ENCODE measurements at regions not wholly inside any gene's neighbourhood (a gene's known extent, or its start where the extent isn't known, plus 50 kb on each side); places are given as distances from the start of the nearest gene placed in this dataset.

- H3K4me3 ChIP-seq: no peak overlapping the region
- peak; percentile 48 to 65 for DNase-seq
- H3K4me1 ChIP-seq: peaks cover 0 to 28% (median 19%) of the 10 kb centered on the region in 4 donors
- intact Hi-C loops (cut with DNase I; ENCODE audit: low total_unique reads): no loop called here
- H3K36me3 ChIP-seq: no peaks in the 10 kb centered on the region
- H3K27me3 ChIP-seq: no peaks in the 10 kb centered on the region
- H3K27ac ChIP-seq: peak overlapping the region; percentile 54 to 74 (median 70)
- no peak for TF ChIP-seq CTCF (IDR thresholded peaks at IDR 0.05)
- peak in 1 of 3 donors; percentile 33 for TF ChIP-seq POLR2AphosphoS5 (IDR thresholded peaks at IDR 0.05)
- H3K9me3 ChIP-seq: no peaks in the 10 kb centered on the region
- WGBS, 5 donors: 25 to 51% (median 49%) methylated on average over 5 of the region's 5 CpGs
Measured at GRCh38 chr7:35988105-35988504, 164.9 kb upstream of the EEPD1 start.

- TF ChIP-seq POLR2A (IDR thresholded peaks at IDR 0.05): no peak
- no peak for TF ChIP-seq CTCF (IDR thresholded peaks at IDR 0.05)
- peak in 1 of 3 donors; percentile 52 for TF ChIP-seq POLR2AphosphoS5 (IDR thresholded peaks at IDR 0.05)
- no peak for TF ChIP-seq EP300 (IDR thresholded peaks at IDR 0.05)
- H3K4me1 ChIP-seq: peaks cover 0 to 31% (median 19%) of the 10 kb centered on the region in 4 donors
- peak overlapping the region; percentile 27 to 74 (median 70) for H3K27ac ChIP-seq
- no peaks in the 10 kb centered on the region for H3K27me3 ChIP-seq
- no peak overlapping the region for H3K4me3 ChIP-seq
- WGBS, 5 donors: 25 to 54% (median 45%) methylated on average over 6 of the region's 6 CpGs
- DNase-seq: peak; percentile 55 to 58
- H3K36me3 ChIP-seq: no peaks in the 10 kb centered on the region
- intact Hi-C loops (cut with DNase I; ENCODE audit: low total_unique reads): no loop called here
- H3K9me3 ChIP-seq: no peaks in the 10 kb centered on the region
Measured at GRCh38 chr7:35988818-35989217, 164.2 kb upstream of the EEPD1 start.

- no peaks in the 10 kb centered on the region for H3K9me3 ChIP-seq
- peaks cover 0 to 27% (median 16%) of the 10 kb centered on the region in 4 donors for H3K4me1 ChIP-seq
- TF ChIP-seq POLR2AphosphoS5 (IDR thresholded peaks at IDR 0.05) (peak in 1 of 3 donors; percentile 11), EP300 (IDR thresholded peaks at IDR 0.05) (no peak)
- no peak for DNase-seq
- 57 to 70% (median 63%) methylated on average over 6 of the region's 6 CpGs for WGBS, 5 donors
- intact Hi-C loops (cut with DNase I; ENCODE audit: low total_unique reads): no loop called here
- H3K27me3 ChIP-seq: no peaks in the 10 kb centered on the region
- H3K36me3 ChIP-seq: no peaks in the 10 kb centered on the region
- peak overlapping the region in 1 of 5 donors; percentile 46 for H3K27ac ChIP-seq
- H3K4me3 ChIP-seq: no peak overlapping the region
Measured at GRCh38 chr7:35991511-35992232, 161.4 kb upstream of the EEPD1 start.

- no peak for DNase-seq
- Histone ChIP-seq H3K36me3 (no peaks in the 10 kb centered on the region), H3K27me3 (no peaks in the 10 kb centered on the region), H3K4me3 (no peak overlapping the region), H3K27ac (no peak overlapping the region), H3K4me1 (peaks cover 0 to 24% (median 16%) of the 10 kb centered on the region in 4 donors), H3K9me3 (no peaks in the 10 kb centered on the region)
- WGBS, 5 donors: 88 to 98% (median 95%) methylated on average over 1 of the region's 1 CpG
- intact Hi-C loops (cut with DNase I; ENCODE audit: low total_unique reads): no loop called here
- TF ChIP-seq POLR2AphosphoS5 (IDR thresholded peaks at IDR 0.05) (no peak), EP300 (IDR thresholded peaks at IDR 0.05) (no peak), CTCF (IDR thresholded peaks at IDR 0.05) (no peak), POLR2A (IDR thresholded peaks at IDR 0.05) (no peak)
Measured at GRCh38 chr7:35992436-35992835, 160.6 kb upstream of the EEPD1 start.

- no peaks in the 10 kb centered on the region for H3K27me3 ChIP-seq
- no peak overlapping the region for H3K4me3 ChIP-seq
- DNase-seq: no peak
- TF ChIP-seq EP300 (IDR thresholded peaks at IDR 0.05): no peak
- no peak for TF ChIP-seq POLR2A (IDR thresholded peaks at IDR 0.05)
- TF ChIP-seq CTCF (IDR thresholded peaks at IDR 0.05): no peak
- no peak for TF ChIP-seq POLR2AphosphoS5 (IDR thresholded peaks at IDR 0.05)
- intact Hi-C loops (cut with DNase I; ENCODE audit: low total_unique reads): no loop called here
- H3K36me3 ChIP-seq: no peaks in the 10 kb centered on the region
- peaks cover 0 to 19% (median 11%) of the 10 kb centered on the region in 4 donors for H3K4me1 ChIP-seq
- no peaks in the 10 kb centered on the region for H3K9me3 ChIP-seq
- 79 to 90% (median 85%) methylated on average over 2 of the region's 2 CpGs for WGBS, 5 donors
- H3K27ac ChIP-seq: no peak overlapping the region
Measured at GRCh38 chr7:35993113-35993512, 159.9 kb upstream of the EEPD1 start.

Data from stomach (tissue), 8 donors.